HG02973 (cell line): ENCODE measurements at regions not wholly inside any gene's neighbourhood (a gene's known extent, or its start where the extent isn't known, plus 50 kb on each side); places are given as distances from the start of the nearest gene placed in this dataset.
"Not testable (repeated sequence)": the region's sequence is repeated elsewhere in the genome, so short reads cannot be mapped to it uniquely, and the experiment has no call there.

Experiments
- ATAC-seq: cut with Tn5 transposase; IDR thresholded peaks from one replicate; pipeline ENCODE4 v1.9.1; 2021; ENCODE audit warnings: moderate library complexity; ENCODE audit not compliant: unreplicated experiment

GRCh38 chr7:9201928-9202327, 768.5 kb downstream of the NXPH1 start:
- no peak for ATAC-seq

GRCh38 chr7:9204571-9204970, 771.2 kb downstream of the NXPH1 start:
- no peak for ATAC-seq

- ATAC-seq = no peak
These were observed 776.7 kb downstream of the NXPH1 start for GRCh38 chr7:9210114-9210513.

- ATAC-seq = no peak
These were observed 783.8 kb downstream of the NXPH1 start for GRCh38 chr7:9217204-9217603.

- ATAC-seq = no peak
These were observed 793.1 kb downstream of the NXPH1 start for GRCh38 chr7:9226500-9226899.

- ATAC-seq = no peak
These were observed 798.3 kb downstream of the NXPH1 start for GRCh38 chr7:9231630-9232121.

- ATAC-seq = no peak
These were observed 806.6 kb downstream of the NXPH1 start for GRCh38 chr7:9240001-9240400.

- ATAC-seq = no peak
These were observed 808.4 kb downstream of the NXPH1 start for GRCh38 chr7:9241826-9242225.

GRCh38 chr7:9242636-9243035, 809.2 kb downstream of the NXPH1 start:
- ATAC-seq = no peak

GRCh38 chr7:9250876-9251275, 817.5 kb downstream of the NXPH1 start:
- no peak for ATAC-seq

GRCh38 chr7:9264395-9264794, 831.0 kb downstream of the NXPH1 start:
- no peak for ATAC-seq

- no peak for ATAC-seq
These were observed 846.7 kb downstream of the NXPH1 start for GRCh38 chr7:9280088-9280487.

- ATAC-seq = no peak
These were observed 849.8 kb downstream of the NXPH1 start for GRCh38 chr7:9283246-9283645.

GRCh38 chr7:9302436-9302835, 869.0 kb downstream of the NXPH1 start:
- ATAC-seq = no peak

GRCh38 chr7:9307131-9307530, 873.7 kb downstream of the NXPH1 start:
- no peak for ATAC-seq

GRCh38 chr7:9324513-9324912, 891.1 kb downstream of the NXPH1 start:
- ATAC-seq = no peak

GRCh38 chr7:9328296-9328695, 894.9 kb downstream of the NXPH1 start:
- no peak for ATAC-seq

GRCh38 chr7:9349625-9350024, 916.2 kb downstream of the NXPH1 start:
- no peak for ATAC-seq

- no peak for ATAC-seq
These were observed 957.8 kb downstream of the NXPH1 start for GRCh38 chr7:9391221-9391620.

- ATAC-seq = no peak
These were observed 958.6 kb downstream of the NXPH1 start for GRCh38 chr7:9391984-9392383.

- not testable (repeated sequence) for ATAC-seq
These were observed 971.0 kb downstream of the NXPH1 start for GRCh38 chr7:9404386-9404785.

GRCh38 chr7:9407816-9408215, 974.4 kb downstream of the NXPH1 start:
- ATAC-seq = no peak

- no peak for ATAC-seq
These were observed 1020.1 kb downstream of the NXPH1 start for GRCh38 chr7:9453521-9453920.

- ATAC-seq = no peak
These were observed 1055.1 kb downstream of the NXPH1 start for GRCh38 chr7:9488555-9488954.
